Smooth muscle cell (in vitro differentiated cells): ENCODE measurements at regions not wholly inside any gene's neighbourhood (a gene's known extent, or its start where the extent isn't known, plus 50 kb on each side); places are given as distances from the start of the nearest gene placed in this dataset.

Experiments used
- DNase-seq: peaks from one replicate; lab custom pipeline; 2025; ENCODE audit not compliant: unreplicated experiment; lab: John Stamatoyannopoulos, UW
- H2AFZ ChIP-seq: fragments of 200-600 bp; sonication (generic); 2 replicates; pipeline ENCODE4 v1.6.0; 2016; ENCODE audit warnings: antibody characterized with exemption, low read depth, mild to moderate bottlenecking
- H3F3A ChIP-seq: fragments of 200-600 bp; sonication (generic); 2 replicates; pipeline ENCODE4 v1.6.0; 2017; ENCODE audit warnings: antibody characterized with exemption, low read depth
- H3K27ac ChIP-seq: fragments of 200-600 bp; sonication (generic); 2 replicates; pipeline ENCODE4 v1.5.1; 2016; ENCODE audit warnings: low read depth, mild to moderate bottlenecking
- H3K27me3 ChIP-seq: fragments of 200-600 bp; sonication (generic); 2 replicates; pipeline ENCODE4 v1.6.1; 2016; ENCODE audit warnings: low read depth, mild to moderate bottlenecking
- H3K36me3 ChIP-seq: fragments of 200-600 bp; sonication (generic); 2 replicates; pipeline ENCODE4 v1.5.1; 2016; ENCODE audit warnings: low read depth
- H3K4me1 ChIP-seq: fragments of 200-600 bp; sonication (generic); 2 replicates; pipeline ENCODE4 v1.5.1; 2016; ENCODE audit warnings: low read depth
- H3K4me2 ChIP-seq: fragments of 200-600 bp; sonication (generic); 2 replicates; pipeline ENCODE4 v1.6.0; 2016; ENCODE audit warnings: mild to moderate bottlenecking
- H3K4me3 ChIP-seq: fragments of 200-600 bp; sonication (generic); 2 replicates; pipeline ENCODE4 v1.5.1; 2016; ENCODE audit warnings: mild to moderate bottlenecking
- H3K79me2 ChIP-seq: fragments of 200-600 bp; sonication (generic); 2 replicates; pipeline ENCODE4 v1.6.0; 2016; ENCODE audit warnings: low read depth, mild to moderate bottlenecking
- H3K9ac ChIP-seq: fragments of 200-600 bp; sonication (generic); 2 replicates; pipeline ENCODE4 v1.6.0; 2016; ENCODE audit warnings: low read depth
- H3K9me3 ChIP-seq: fragments of 200-600 bp; sonication (generic); replicated peaks from 2 replicates; pipeline ENCODE4 v1.5.1; 2016; ENCODE audit warnings: low read depth
- H4K20me1 ChIP-seq: fragments of 200-600 bp; sonication (generic); 2 replicates; pipeline ENCODE4 v1.6.0; 2016; ENCODE audit warnings: low read depth
- WGBS: methylation state at CpG from one replicate; pipeline ENCODE4 v1.1.7; 2016; ENCODE audit warnings: low lambda C conversion rate; 5-methylcytosine and 5-hydroxymethylcytosine counted together
- TF ChIP-seq, protein P1 (sequence below): fragments of 200-600 bp; sonication (generic); IDR thresholded peaks from 2 replicates; pipeline ENCODE4 v1.5.1; 2017; ENCODE audit warnings: borderline replicate concordance, mild to moderate bottlenecking, antibody characterized with exemption; ENCODE audit not compliant: insufficient read depth, poor library complexity, severe bottlenecking

DNA sequence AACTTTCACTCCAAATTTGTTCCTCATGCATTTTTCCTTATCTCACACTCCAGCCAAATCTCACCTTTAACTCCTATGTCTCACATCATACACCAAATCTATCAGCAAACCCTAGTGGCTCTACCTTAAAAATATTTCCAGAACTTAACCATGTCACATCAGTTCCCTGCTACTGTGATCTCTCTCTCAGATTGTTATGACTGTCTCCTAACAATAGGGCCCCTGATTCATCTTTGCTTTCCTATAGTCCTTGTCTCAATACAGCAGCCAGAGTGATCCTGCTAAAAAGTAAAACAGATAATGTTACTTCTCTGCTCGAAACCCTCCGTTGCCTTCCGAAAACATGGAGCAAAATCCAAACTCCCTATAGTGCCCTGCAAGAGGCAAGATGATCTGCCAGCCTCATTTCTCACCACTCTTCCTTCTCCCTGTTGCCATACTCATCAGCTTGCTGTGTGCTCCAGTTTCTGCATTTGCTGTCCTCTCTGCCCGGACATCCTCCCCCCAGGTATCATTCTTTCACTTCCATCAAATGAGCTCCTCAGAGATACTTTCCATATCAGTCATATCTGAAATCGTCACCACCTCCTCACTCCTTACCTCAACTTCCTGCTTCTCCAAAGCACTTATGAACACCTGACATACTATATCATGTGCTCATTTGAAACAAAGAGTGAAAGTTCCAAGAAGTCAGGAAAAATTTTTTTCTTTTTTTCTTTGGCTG lies 293.4 kb upstream of the NR3C2 start:
- Histone ChIP-seq H3K27me3 (peaks cover 12% of the 10 kb centered on the region), H3K9me3 (no peaks in the 10 kb centered on the region), H3K4me2 (no peak overlapping the region), H3K9ac (no peak overlapping the region), H2AFZ (no peak overlapping the region), H3K27ac (no peak overlapping the region), H3K4me1 (no peaks in the 10 kb centered on the region), H3F3A (no peaks in the 10 kb centered on the region), H3K79me2 (no peaks in the 10 kb centered on the region), H3K36me3 (no peaks in the 10 kb centered on the region), H4K20me1 (no peaks in the 10 kb centered on the region), H3K4me3 (no peak overlapping the region)
- no peak for DNase-seq
- TF ChIP-seq, protein P1, sequence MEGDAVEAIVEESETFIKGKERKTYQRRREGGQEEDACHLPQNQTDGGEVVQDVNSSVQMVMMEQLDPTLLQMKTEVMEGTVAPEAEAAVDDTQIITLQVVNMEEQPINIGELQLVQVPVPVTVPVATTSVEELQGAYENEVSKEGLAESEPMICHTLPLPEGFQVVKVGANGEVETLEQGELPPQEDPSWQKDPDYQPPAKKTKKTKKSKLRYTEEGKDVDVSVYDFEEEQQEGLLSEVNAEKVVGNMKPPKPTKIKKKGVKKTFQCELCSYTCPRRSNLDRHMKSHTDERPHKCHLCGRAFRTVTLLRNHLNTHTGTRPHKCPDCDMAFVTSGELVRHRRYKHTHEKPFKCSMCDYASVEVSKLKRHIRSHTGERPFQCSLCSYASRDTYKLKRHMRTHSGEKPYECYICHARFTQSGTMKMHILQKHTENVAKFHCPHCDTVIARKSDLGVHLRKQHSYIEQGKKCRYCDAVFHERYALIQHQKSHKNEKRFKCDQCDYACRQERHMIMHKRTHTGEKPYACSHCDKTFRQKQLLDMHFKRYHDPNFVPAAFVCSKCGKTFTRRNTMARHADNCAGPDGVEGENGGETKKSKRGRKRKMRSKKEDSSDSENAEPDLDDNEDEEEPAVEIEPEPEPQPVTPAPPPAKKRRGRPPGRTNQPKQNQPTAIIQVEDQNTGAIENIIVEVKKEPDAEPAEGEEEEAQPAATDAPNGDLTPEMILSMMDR, result no peak
- WGBS, result 92% methylated on average over 5 of the region's 5 CpGs

- no peak for DNase-seq
- TF ChIP-seq, protein P1, result no peak
- Histone ChIP-seq H3K27me3 (peaks cover 12% of the 10 kb centered on the region), H3K36me3 (no peaks in the 10 kb centered on the region), H3K27ac (no peak overlapping the region), H3K4me3 (no peak overlapping the region), H2AFZ (no peak overlapping the region), H3K4me2 (peak overlapping the region; percentile 9), H3K4me1 (no peaks in the 10 kb centered on the region), H3K79me2 (no peaks in the 10 kb centered on the region), H3K9me3 (no peaks in the 10 kb centered on the region), H3K9ac (no peak overlapping the region), H3F3A (no peaks in the 10 kb centered on the region), H4K20me1 (no peaks in the 10 kb centered on the region)
- WGBS, result 31% methylated on average over 4 of the region's 4 CpGs
Observed at GRCh38 chr4:148730766-148731165, 288.6 kb upstream of the NR3C2 start.

GRCh38 chr4:148730082-148730640 lies 287.9 kb upstream of the NR3C2 start:
- peak overlapping the region; percentile 9 for H3K4me2 ChIP-seq
- no peak overlapping the region for H3K27ac ChIP-seq
- H3K9me3 ChIP-seq, result no peaks in the 10 kb centered on the region
- peaks cover 12% of the 10 kb centered on the region for H3K27me3 ChIP-seq
- DNase-seq, result no peak
- H2AFZ ChIP-seq, result no peak overlapping the region
- H3K79me2 ChIP-seq, result no peaks in the 10 kb centered on the region
- H4K20me1 ChIP-seq, result no peaks in the 10 kb centered on the region
- H3K4me1 ChIP-seq, result no peaks in the 10 kb centered on the region
- H3F3A ChIP-seq, result no peaks in the 10 kb centered on the region
- 61% methylated on average over 1 of the region's 1 CpG for WGBS
- H3K4me3 ChIP-seq, result no peak overlapping the region
- H3K9ac ChIP-seq, result no peak overlapping the region
- H3K36me3 ChIP-seq, result no peaks in the 10 kb centered on the region
- TF ChIP-seq, protein P1, result no peak

DNA sequence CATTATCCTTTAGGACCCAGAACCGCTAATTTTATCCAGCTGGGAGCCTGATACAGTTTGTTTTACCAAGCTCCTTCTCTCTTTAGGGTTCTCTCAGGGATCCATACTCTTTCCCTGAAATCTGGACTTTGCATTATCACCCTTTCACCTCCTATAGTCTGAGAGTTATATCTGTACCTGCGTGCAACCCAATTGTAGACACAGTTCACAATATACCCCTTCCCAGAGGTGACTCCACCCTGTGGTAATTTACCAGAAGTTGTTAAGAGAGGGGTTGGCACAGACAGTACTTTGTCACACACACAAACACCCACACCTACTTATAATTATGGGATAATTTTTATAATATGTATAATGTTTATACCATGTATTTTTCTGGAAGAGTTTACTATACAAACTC lies 275.8 kb upstream of the NR3C2 start:
- Histone ChIP-seq H3K4me1 (no peaks in the 10 kb centered on the region), H3F3A (no peaks in the 10 kb centered on the region), H4K20me1 (no peaks in the 10 kb centered on the region), H3K9ac (no peak overlapping the region), H3K27me3 (no peaks in the 10 kb centered on the region), H2AFZ (no peak overlapping the region), H3K36me3 (no peaks in the 10 kb centered on the region), H3K9me3 (no peaks in the 10 kb centered on the region), H3K79me2 (no peaks in the 10 kb centered on the region), H3K27ac (no peak overlapping the region), H3K4me3 (no peak overlapping the region), H3K4me2 (no peak overlapping the region)
- TF ChIP-seq, protein P1, result no peak
- WGBS, result 82% methylated on average over 2 of the region's 2 CpGs
- no peak for DNase-seq
